Neural cell (in vitro differentiated cells): ENCODE measurements at regions not wholly inside any gene's neighbourhood (a gene's known extent, or its start where the extent isn't known, plus 50 kb on each side); places are given as distances from the start of the nearest gene placed in this dataset.

Source experiments
- H2AFZ ChIP-seq: fragments of 200-600, 300-800 bp; sonication (generic), shearing (Covaris generic); 2 replicates; pipeline ENCODE4 v1.6.0; 2014; ENCODE audit warnings: low read depth, mild to moderate bottlenecking, antibody characterized with exemption, low read length, moderate library complexity
- H3F3A ChIP-seq: fragments of 200-600 bp; shearing (Covaris generic); 2 replicates; pipeline ENCODE4 v1.6.1; 2016; ENCODE audit warnings: mild to moderate bottlenecking, moderate library complexity, mixed read lengths, antibody characterized with exemption, low read length; ENCODE audit not compliant: insufficient read depth, poor library complexity, severe bottlenecking
- H3K27ac ChIP-seq: fragments of 200-600, 300-800 bp; sonication (generic), shearing (Covaris generic); 2 replicates; pipeline ENCODE4 v1.5.1; 2014; ENCODE audit warnings: mild to moderate bottlenecking, low read length, moderate library complexity
- H3K27me3 ChIP-seq: fragments of 300-800, 200-600 bp; sonication (generic), shearing (Covaris generic); 2 replicates; pipeline ENCODE4 v1.6.0; 2014; ENCODE audit warnings: mild to moderate bottlenecking, low read depth, low read length, moderate library complexity; ENCODE audit not compliant: insufficient read depth
- H3K36me3 ChIP-seq: fragments of 300-800, 200-600 bp; sonication (generic), shearing (Covaris generic); 2 replicates; pipeline ENCODE4 v1.5.1; 2014; ENCODE audit warnings: mild to moderate bottlenecking, antibody characterized with exemption, low read length, moderate library complexity; ENCODE audit not compliant: insufficient read depth
- H3K4me2 ChIP-seq: fragments of 300-800, 200-600 bp; sonication (generic), shearing (Covaris generic); 2 replicates; pipeline ENCODE4 v1.6.0; 2014; ENCODE audit warnings: mild to moderate bottlenecking, low read length
- H3K4me3 ChIP-seq: fragments of 300-800, 200-600 bp; sonication (generic), shearing (Covaris generic); 2 replicates; pipeline ENCODE4 v1.5.1; 2014; ENCODE audit warnings: mild to moderate bottlenecking, low read length, moderate library complexity
- H3K79me2 ChIP-seq: fragments of 200-600 bp; shearing (Covaris generic); replicated peaks from 2 replicates; pipeline ENCODE4 v1.6.0; 2014; ENCODE audit warnings: mild to moderate bottlenecking, low read length, moderate library complexity; ENCODE audit not compliant: insufficient read depth
- H3K9ac ChIP-seq: fragments of 300-800, 200-600 bp; sonication (generic), shearing (Covaris generic); 2 replicates; pipeline ENCODE4 v1.6.1; 2016; ENCODE audit warnings: mild to moderate bottlenecking, low read length, mixed read lengths
- H3K9me2 ChIP-seq: fragments of 200-600 bp; shearing (Covaris generic); 2 replicates; pipeline ENCODE4 v1.6.1; 2016; ENCODE audit warnings: mild to moderate bottlenecking, low read length, mixed read lengths; ENCODE audit not compliant: insufficient read depth
- H3K9me3 ChIP-seq: fragments of 200-600, 300-800 bp; sonication (generic), shearing (Covaris generic); 2 replicates; pipeline ENCODE4 v1.6.1; 2016; ENCODE audit warnings: mild to moderate bottlenecking, mixed run types, low read length, moderate library complexity, mixed read lengths
- H4K20me1 ChIP-seq: fragments of 200-600 bp; shearing (Covaris generic); 2 replicates; pipeline ENCODE4 v1.6.1; 2016; ENCODE audit warnings: mild to moderate bottlenecking, mixed run types; ENCODE audit not compliant: insufficient read depth
- CTCF ChIP-seq: fragments of 450-650 bp; IDR thresholded peaks from 2 replicates; pipeline ENCODE4 v1.5.1; 2014; ENCODE audit warnings: antibody characterized with exemption, mild to moderate bottlenecking, moderate library complexity; ENCODE audit not compliant: poor library complexity, severe bottlenecking
- EP300 ChIP-seq: fragments of 450-650 bp; conservative IDR thresholded peaks from 2 replicates; pipeline ENCODE4 v1.6.1; 2014; ENCODE audit warnings: antibody characterized with exemption, mild to moderate bottlenecking, moderate library complexity; ENCODE audit not compliant: poor library complexity, severe bottlenecking
- EZH2 ChIP-seq: fragments of 200-600, 300-800 bp; shearing (Covaris generic), sonication (generic); IDR thresholded peaks from 2 replicates; pipeline ENCODE4 v1.6.1; 2014; ENCODE audit warnings: antibody characterized with exemption, low read length, borderline replicate concordance, mild to moderate bottlenecking; ENCODE audit not compliant: insufficient read depth, poor library complexity, severe bottlenecking
- MXI1 ChIP-seq: fragments of 450-650 bp; conservative IDR thresholded peaks from 2 replicates; pipeline ENCODE4 v1.6.1; 2014; ENCODE audit warnings: antibody characterized with exemption, mild to moderate bottlenecking; ENCODE audit not compliant: poor library complexity, severe bottlenecking
- POLR2AphosphoS5 ChIP-seq: IDR thresholded peaks from 2 replicates; pipeline ENCODE4 v1.6.1; 2012
- RAD21 ChIP-seq: fragments of 450-650 bp; conservative IDR thresholded peaks from 2 replicates; pipeline ENCODE4 v1.6.1; 2014; ENCODE audit warnings: antibody characterized with exemption, mild to moderate bottlenecking, moderate library complexity
- SMC3 ChIP-seq: fragments of 450-650 bp; conservative IDR thresholded peaks from 2 replicates; pipeline ENCODE4 v1.6.1; 2014; ENCODE audit warnings: antibody characterized with exemption, mild to moderate bottlenecking, moderate library complexity; ENCODE audit not compliant: poor library complexity
- TAF1 ChIP-seq: IDR thresholded peaks from 2 replicates; pipeline ENCODE4 v1.6.1; 2012; ENCODE audit warnings: low read depth
- TF ChIP-seq, protein P1 (sequence below): IDR thresholded peaks from 2 replicates; pipeline ENCODE4 v1.6.1; 2012; ENCODE audit warnings: borderline replicate concordance

GRCh38 chr6:132215805-132216204 lies 185.5 kb downstream of the MOXD1 start:
- Histone ChIP-seq H3K9ac (no peak overlapping the region), H3K27me3 (no peaks in the 10 kb centered on the region), H3K27ac (no peak overlapping the region), H3K4me3 (no peak overlapping the region), H4K20me1 (no peaks in the 10 kb centered on the region), H3K79me2 (no peaks in the 10 kb centered on the region), H3K9me2 (no peaks in the 10 kb centered on the region), H3F3A (no peaks in the 10 kb centered on the region), H3K9me3 (no peaks in the 10 kb centered on the region), H2AFZ (no peak overlapping the region), H3K4me2 (no peak overlapping the region), H3K36me3 (no peaks in the 10 kb centered on the region)
- TF ChIP-seq EP300 = no peak

DNA sequence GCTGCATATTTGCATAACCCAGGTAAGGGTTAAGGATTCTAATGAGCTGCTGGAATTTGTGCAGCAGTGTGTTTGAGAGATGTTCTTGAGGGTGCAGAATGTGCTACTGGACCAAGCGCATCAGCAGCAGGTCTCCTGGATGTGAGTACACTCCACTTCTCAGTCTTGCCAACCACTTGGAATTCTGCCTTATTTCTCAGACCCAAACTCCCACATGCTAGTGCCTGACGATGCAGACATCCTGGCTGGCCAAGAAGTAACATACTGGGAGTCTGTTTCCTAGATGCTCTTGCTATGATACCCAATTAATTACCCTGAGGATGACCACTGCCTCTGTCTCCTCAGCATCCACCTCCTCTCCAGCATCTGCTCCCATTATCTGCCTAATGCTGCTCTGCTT lies 186.6 kb downstream of the MOXD1 start:
- Histone ChIP-seq H3K27me3 (no peaks in the 10 kb centered on the region), H3K4me3 (no peak overlapping the region), H3K27ac (no peak overlapping the region), H3K9me2 (no peaks in the 10 kb centered on the region), H2AFZ (no peak overlapping the region), H3K4me2 (no peak overlapping the region), H4K20me1 (no peaks in the 10 kb centered on the region), H3F3A (no peaks in the 10 kb centered on the region), H3K36me3 (no peaks in the 10 kb centered on the region), H3K9ac (no peak overlapping the region), H3K9me3 (no peaks in the 10 kb centered on the region), H3K79me2 (no peaks in the 10 kb centered on the region)
- no peak for TF ChIP-seq MXI1
- TF ChIP-seq EP300 = no peak
- TF ChIP-seq TAF1 = no peak
- no peak for TF ChIP-seq CTCF
- TF ChIP-seq, protein P1, sequence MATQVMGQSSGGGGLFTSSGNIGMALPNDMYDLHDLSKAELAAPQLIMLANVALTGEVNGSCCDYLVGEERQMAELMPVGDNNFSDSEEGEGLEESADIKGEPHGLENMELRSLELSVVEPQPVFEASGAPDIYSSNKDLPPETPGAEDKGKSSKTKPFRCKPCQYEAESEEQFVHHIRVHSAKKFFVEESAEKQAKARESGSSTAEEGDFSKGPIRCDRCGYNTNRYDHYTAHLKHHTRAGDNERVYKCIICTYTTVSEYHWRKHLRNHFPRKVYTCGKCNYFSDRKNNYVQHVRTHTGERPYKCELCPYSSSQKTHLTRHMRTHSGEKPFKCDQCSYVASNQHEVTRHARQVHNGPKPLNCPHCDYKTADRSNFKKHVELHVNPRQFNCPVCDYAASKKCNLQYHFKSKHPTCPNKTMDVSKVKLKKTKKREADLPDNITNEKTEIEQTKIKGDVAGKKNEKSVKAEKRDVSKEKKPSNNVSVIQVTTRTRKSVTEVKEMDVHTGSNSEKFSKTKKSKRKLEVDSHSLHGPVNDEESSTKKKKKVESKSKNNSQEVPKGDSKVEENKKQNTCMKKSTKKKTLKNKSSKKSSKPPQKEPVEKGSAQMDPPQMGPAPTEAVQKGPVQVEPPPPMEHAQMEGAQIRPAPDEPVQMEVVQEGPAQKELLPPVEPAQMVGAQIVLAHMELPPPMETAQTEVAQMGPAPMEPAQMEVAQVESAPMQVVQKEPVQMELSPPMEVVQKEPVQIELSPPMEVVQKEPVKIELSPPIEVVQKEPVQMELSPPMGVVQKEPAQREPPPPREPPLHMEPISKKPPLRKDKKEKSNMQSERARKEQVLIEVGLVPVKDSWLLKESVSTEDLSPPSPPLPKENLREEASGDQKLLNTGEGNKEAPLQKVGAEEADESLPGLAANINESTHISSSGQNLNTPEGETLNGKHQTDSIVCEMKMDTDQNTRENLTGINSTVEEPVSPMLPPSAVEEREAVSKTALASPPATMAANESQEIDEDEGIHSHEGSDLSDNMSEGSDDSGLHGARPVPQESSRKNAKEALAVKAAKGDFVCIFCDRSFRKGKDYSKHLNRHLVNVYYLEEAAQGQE = no peak
- no peak for TF ChIP-seq POLR2AphosphoS5
- no peak for TF ChIP-seq EZH2
- TF ChIP-seq RAD21 = no peak

- Histone ChIP-seq H3K27ac (no peak overlapping the region), H2AFZ (no peak overlapping the region), H3K9me3 (no peaks in the 10 kb centered on the region), H3K79me2 (no peaks in the 10 kb centered on the region), H3K27me3 (no peaks in the 10 kb centered on the region), H3K9ac (no peak overlapping the region), H3K9me2 (no peaks in the 10 kb centered on the region), H3K36me3 (no peaks in the 10 kb centered on the region), H4K20me1 (no peaks in the 10 kb centered on the region), H3F3A (no peaks in the 10 kb centered on the region), H3K4me3 (no peak overlapping the region), H3K4me2 (no peak overlapping the region)
- TF ChIP-seq EP300 (no peak), RAD21 (no peak), TAF1 (no peak), CTCF (no peak), MXI1 (no peak), SMC3 (no peak), EZH2 (no peak), POLR2AphosphoS5 (no peak)
- TF ChIP-seq, protein P1 = no peak
Observed at GRCh38 chr6:132213732-132214131, 187.5 kb downstream of the MOXD1 start.
